Loucy (cell line): ENCODE measurements at regions not wholly inside any gene's neighbourhood (a gene's known extent, or its start where the extent isn't known, plus 50 kb on each side); places are given as distances from the start of the nearest gene placed in this dataset.

ENCODE experiments used
- H2AFZ ChIP-seq: fragments of 200-600 bp; sonication (generic); 2 replicates; pipeline ENCODE4 v1.6.0; 2016; ENCODE audit warnings: antibody characterized with exemption, mild to moderate bottlenecking, low read length, moderate library complexity
- H3F3A ChIP-seq: fragments of 200-600 bp; 2 replicates; pipeline ENCODE4 v1.6.0; 2016; ENCODE audit warnings: antibody characterized with exemption, low read depth, mild to moderate bottlenecking
- H3K27me3 ChIP-seq: fragments of 200-600 bp; sonication (generic); 2 replicates; pipeline ENCODE4 v1.6.1; 2014; ENCODE audit warnings: low read length, mild to moderate bottlenecking; ENCODE audit not compliant: insufficient read depth, poor library complexity, severe bottlenecking
- H3K36me3 ChIP-seq: fragments of 200-600 bp; sonication (generic); 2 replicates; pipeline ENCODE4 v1.6.1; 2016; ENCODE audit warnings: low read length; ENCODE audit not compliant: insufficient read depth
- H3K4me1 ChIP-seq: fragments of 200-600 bp; sonication (generic); 2 replicates; pipeline ENCODE4 v1.5.1; 2014; ENCODE audit warnings: low read length, mild to moderate bottlenecking; ENCODE audit not compliant: insufficient read depth, poor library complexity, severe bottlenecking
- H3K4me2 ChIP-seq: fragments of 200-600 bp; sonication (generic); 2 replicates; pipeline ENCODE4 v1.6.0; 2014; ENCODE audit warnings: antibody characterized with exemption, low read length, low read depth, mild to moderate bottlenecking; ENCODE audit not compliant: poor library complexity, severe bottlenecking
- H3K4me3 ChIP-seq: fragments of 200-600 bp; sonication (generic); 2 replicates; pipeline ENCODE4 v1.5.1; 2014; ENCODE audit warnings: low read length, mild to moderate bottlenecking, mixed read lengths; ENCODE audit not compliant: poor library complexity, severe bottlenecking
- H3K79me2 ChIP-seq: fragments of 200-600 bp; sonication (generic); 2 replicates; pipeline ENCODE4 v1.6.1; 2014; ENCODE audit warnings: low read length; ENCODE audit not compliant: insufficient read depth
- H3K9ac ChIP-seq: fragments of 200-600 bp; sonication (generic); 2 replicates; pipeline ENCODE4 v1.6.0; 2014; ENCODE audit warnings: mild to moderate bottlenecking, low read depth, low read length, moderate library complexity; ENCODE audit not compliant: poor library complexity, severe bottlenecking
- H3K9me2 ChIP-seq: fragments of 200-600 bp; sonication (generic); replicated peaks from 2 replicates; pipeline ENCODE4 v1.6.1; 2016; ENCODE audit warnings: low read depth, low read length, mixed read lengths
- H3K9me3 ChIP-seq: fragments of 200-600 bp; sonication (generic); 2 replicates; pipeline ENCODE4 v1.6.1; 2014; ENCODE audit warnings: mild to moderate bottlenecking, antibody characterized with exemption, low read length, low read depth; ENCODE audit not compliant: insufficient read depth
- H4K20me1 ChIP-seq: fragments of 200-600 bp; sonication (generic); 2 replicates; pipeline ENCODE4 v1.6.0; 2014; ENCODE audit warnings: antibody characterized with exemption, low read length, mild to moderate bottlenecking; ENCODE audit not compliant: insufficient read depth, poor library complexity, severe bottlenecking
- EZH2phosphoT487 ChIP-seq: fragments of 200-600 bp; IDR thresholded peaks from 2 replicates; pipeline ENCODE4 v1.6.1; 2018; ENCODE audit warnings: antibody characterized with exemption, mild to moderate bottlenecking, moderate library complexity, borderline replicate concordance
- TF ChIP-seq, protein P1 (sequence below): fragments of 200-600 bp; sonication (generic); conservative IDR thresholded peaks from 2 replicates; pipeline ENCODE4 v1.5.1; 2014; ENCODE audit warnings: mild to moderate bottlenecking, antibody characterized with exemption, low read length

DNA sequence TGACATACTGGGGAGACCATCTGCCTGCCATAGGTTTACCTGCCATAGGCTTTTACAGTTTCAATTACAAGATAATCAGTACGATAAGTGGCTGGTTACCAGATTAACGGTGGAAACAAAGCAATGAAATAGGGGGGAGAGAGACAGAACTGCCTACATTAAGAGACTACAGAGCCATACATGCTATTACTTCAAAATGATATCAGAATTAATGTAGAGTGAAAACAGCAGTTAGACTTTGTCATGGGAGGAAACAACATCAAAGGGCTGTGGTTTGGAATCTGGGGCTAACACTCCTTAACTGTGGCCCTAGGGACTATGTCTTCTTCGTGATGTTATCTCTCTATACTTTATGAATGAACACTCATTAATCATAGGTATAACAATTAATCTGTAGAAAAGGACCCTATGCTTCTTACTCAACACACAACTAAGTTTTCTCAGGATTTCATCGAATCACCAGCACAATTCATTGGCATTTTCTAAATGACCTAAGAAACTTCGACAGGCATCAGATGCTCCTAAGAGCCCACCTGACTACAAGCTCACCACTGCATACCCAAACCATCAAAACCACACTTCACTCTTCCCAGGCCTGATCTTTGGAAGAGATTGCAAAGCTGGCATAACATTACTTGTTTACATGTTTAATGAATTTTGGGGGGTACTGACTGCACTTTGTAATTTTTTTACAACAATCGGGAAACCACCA lies 475.6 kb upstream of the SOX5 start:
- peaks cover 15% of the 10 kb centered on the region for H3K79me2 ChIP-seq
- H3K36me3 ChIP-seq: no peaks in the 10 kb centered on the region; the same call in 1 of the 2 replicates
- H3K9me2 ChIP-seq: no peaks in the 10 kb centered on the region
- H3K9me3 ChIP-seq: 0 out of 2 replicates have a peak, but pooled peaks cover 7% of the 10 kb centered on the region
- H4K20me1 ChIP-seq: no peaks in the 10 kb centered on the region
- peak overlapping the region; percentile 75 for H3K4me2 ChIP-seq
- H3F3A ChIP-seq: no peaks in the 10 kb centered on the region
- H3K27me3 ChIP-seq: no peaks in the 10 kb centered on the region
- peak overlapping the region; percentile 58 for H3K4me3 ChIP-seq
- no peak overlapping the region for H2AFZ ChIP-seq
- TF ChIP-seq, protein P1, sequence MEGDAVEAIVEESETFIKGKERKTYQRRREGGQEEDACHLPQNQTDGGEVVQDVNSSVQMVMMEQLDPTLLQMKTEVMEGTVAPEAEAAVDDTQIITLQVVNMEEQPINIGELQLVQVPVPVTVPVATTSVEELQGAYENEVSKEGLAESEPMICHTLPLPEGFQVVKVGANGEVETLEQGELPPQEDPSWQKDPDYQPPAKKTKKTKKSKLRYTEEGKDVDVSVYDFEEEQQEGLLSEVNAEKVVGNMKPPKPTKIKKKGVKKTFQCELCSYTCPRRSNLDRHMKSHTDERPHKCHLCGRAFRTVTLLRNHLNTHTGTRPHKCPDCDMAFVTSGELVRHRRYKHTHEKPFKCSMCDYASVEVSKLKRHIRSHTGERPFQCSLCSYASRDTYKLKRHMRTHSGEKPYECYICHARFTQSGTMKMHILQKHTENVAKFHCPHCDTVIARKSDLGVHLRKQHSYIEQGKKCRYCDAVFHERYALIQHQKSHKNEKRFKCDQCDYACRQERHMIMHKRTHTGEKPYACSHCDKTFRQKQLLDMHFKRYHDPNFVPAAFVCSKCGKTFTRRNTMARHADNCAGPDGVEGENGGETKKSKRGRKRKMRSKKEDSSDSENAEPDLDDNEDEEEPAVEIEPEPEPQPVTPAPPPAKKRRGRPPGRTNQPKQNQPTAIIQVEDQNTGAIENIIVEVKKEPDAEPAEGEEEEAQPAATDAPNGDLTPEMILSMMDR: no peak
- no peak for TF ChIP-seq EZH2phosphoT487
- peaks cover 31% of the 10 kb centered on the region for H3K4me1 ChIP-seq
- peak overlapping the region; percentile 55 for H3K9ac ChIP-seq

DNA sequence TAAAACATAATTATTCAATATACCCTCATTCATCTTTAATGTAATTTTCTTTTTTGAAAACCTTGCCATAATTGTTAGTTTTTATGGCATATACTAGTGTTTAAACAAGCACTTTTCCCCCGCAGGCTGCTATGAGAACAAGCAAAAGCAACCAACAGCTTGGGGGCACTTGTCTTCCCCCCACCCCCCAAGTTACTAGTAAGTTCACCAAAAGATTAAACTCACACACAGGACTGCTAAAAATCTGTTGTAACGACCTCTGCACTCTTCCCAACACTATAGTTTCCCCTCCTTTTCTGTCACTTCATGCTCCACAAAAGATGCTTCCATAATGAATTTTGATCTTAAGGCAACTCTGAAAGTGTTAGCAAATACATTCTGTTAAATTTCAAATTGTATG lies 474.9 kb upstream of the SOX5 start:
- peak overlapping the region; percentile 58 for H3K4me3 ChIP-seq
- H3K9ac ChIP-seq: peak overlapping the region; percentile 55
- TF ChIP-seq EZH2phosphoT487: no peak
- TF ChIP-seq, protein P1: 0 out of 2 replicates have a peak, but pooled peaks have one; percentile 10
- peak overlapping the region; percentile 75 for H3K4me2 ChIP-seq
- H3K9me3 ChIP-seq: 0 out of 2 replicates have a peak, but pooled peaks cover 7% of the 10 kb centered on the region
- H4K20me1 ChIP-seq: no peaks in the 10 kb centered on the region
- no peaks in the 10 kb centered on the region for H3K9me2 ChIP-seq
- no peaks in the 10 kb centered on the region for H3K27me3 ChIP-seq
- H2AFZ ChIP-seq: no peak overlapping the region
- no peaks in the 10 kb centered on the region for H3F3A ChIP-seq
- peaks cover 31% of the 10 kb centered on the region for H3K4me1 ChIP-seq
- peaks cover 17% of the 10 kb centered on the region for H3K79me2 ChIP-seq
- no peaks in the 10 kb centered on the region; the same call in 1 of the 2 replicates for H3K36me3 ChIP-seq

DNA sequence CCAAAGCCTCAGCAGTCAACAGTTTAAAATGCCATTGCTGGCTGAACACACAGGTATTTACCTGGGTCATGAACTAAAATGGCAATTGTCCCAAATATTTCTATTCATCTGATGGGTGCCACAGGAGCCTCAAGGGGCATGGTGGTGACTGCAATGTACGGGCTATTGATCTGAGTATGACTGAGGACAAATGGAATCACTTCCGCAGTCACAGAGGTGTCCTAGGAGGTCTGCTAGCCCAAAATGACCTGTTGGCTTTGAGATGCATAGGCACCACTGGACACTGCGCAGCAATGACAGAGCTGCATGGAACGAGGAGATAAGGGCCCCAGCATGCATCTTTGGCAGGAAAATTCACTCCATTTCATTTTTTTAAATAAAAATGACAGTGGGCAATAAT lies 474.1 kb upstream of the SOX5 start:
- Histone ChIP-seq H3F3A (no peaks in the 10 kb centered on the region), H3K4me1 (peaks cover 31% of the 10 kb centered on the region), H4K20me1 (no peaks in the 10 kb centered on the region), H3K36me3 (no peaks in the 10 kb centered on the region; the same call in 1 of the 2 replicates), H3K9me3 (0 out of 2 replicates have a peak, but pooled peaks cover 7% of the 10 kb centered on the region), H3K9me2 (no peaks in the 10 kb centered on the region), H3K27me3 (no peaks in the 10 kb centered on the region), H3K79me2 (peaks cover 17% of the 10 kb centered on the region), H3K9ac (no peak overlapping the region), H3K4me3 (no peak overlapping the region), H2AFZ (no peak overlapping the region), H3K4me2 (peak overlapping the region; percentile 75)
- no peak for TF ChIP-seq EZH2phosphoT487
- TF ChIP-seq, protein P1: no peak
